Activated T-helper 1 cell treated with anti-CD3 and anti-CD28 coated beads, Interleukin-12 subunit alpha, Interleukin-12 subunit beta, Interleukin-2, Interleukin-4 antibody, amounts not matched to agents 30 ng/mL and 10 ng/mL and 1 ng/mL, durations not matched to agents 14 hours and 24 hours and 36 hours (primary cell): ENCODE measurements at regions not wholly inside any gene's neighbourhood (a gene's known extent, or its start where the extent isn't known, plus 50 kb on each side); places are given as distances from the start of the nearest gene placed in this dataset.

Experiments
- DNase-seq: peaks from one replicate; pipeline ENCODE4 v3.0.0; 2021; ENCODE audit warnings: low spot score
- H3K27ac Mint-ChIP-seq: one replicate; pipeline ENCODE4 v1.8.0; 2021; ENCODE audit warnings: mild to moderate bottlenecking, mixed read lengths
- H3K27me3 Mint-ChIP-seq: one replicate; pipeline ENCODE4 v1.8.0; 2022; ENCODE audit warnings: mild to moderate bottlenecking, moderate library complexity, mixed read lengths; ENCODE audit not compliant: insufficient read depth
- H3K36me3 Mint-ChIP-seq: one replicate; pipeline ENCODE4 v1.8.0; 2021; ENCODE audit warnings: low read depth, mixed read lengths
- H3K4me1 Mint-ChIP-seq: one replicate; pipeline ENCODE4 v1.8.0; 2021; ENCODE audit warnings: low read depth, mixed read lengths
- H3K4me3 Mint-ChIP-seq: one replicate; pipeline ENCODE4 v1.8.0; 2021; ENCODE audit warnings: mild to moderate bottlenecking, moderate library complexity, mixed read lengths
- H3K9me3 Mint-ChIP-seq: one replicate; pipeline ENCODE4 v1.8.0; 2021; ENCODE audit warnings: mixed read lengths
- intact Hi-C: fragments of 100-400 bp; cut with micrococcal nuclease; formaldehyde crosslinking; loops from one replicate; pipeline ENCODE4 v1.15.1; 2024

DNA sequence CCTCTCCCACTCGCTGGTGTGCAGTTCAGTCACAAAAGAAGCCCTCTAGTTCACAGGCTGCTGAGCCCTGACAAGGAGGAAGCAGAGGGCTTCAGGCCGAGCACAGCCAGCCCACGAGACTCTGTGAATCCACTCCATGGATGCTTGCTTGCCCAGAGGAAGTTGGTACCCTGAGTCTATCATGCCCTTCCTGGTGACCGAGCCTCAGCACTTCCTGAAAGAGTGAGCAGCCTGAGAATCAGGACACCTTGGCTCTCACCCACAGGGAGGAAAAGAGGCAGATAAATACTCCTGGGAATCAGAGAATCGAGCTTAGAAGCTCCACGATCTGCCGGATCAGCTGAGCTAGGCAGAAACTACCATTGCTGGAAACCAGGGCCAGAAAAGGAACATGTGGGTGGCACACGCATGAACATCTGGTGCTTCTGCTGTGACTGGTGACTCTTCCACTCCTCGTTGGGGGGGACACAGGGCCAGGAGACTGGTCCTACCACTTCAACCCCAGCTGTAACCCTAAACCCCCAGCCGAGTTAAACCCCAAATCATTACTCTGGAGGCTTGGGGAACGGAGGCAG lies 376.3 kb upstream of the CAMK1G start:
- no peak overlapping the region for H3K27ac Mint-ChIP-seq
- intact Hi-C loops, result no loop called here
- no peaks in the 10 kb centered on the region for H3K4me1 Mint-ChIP-seq
- no peaks in the 10 kb centered on the region for H3K36me3 Mint-ChIP-seq
- H3K4me3 Mint-ChIP-seq, result no peak overlapping the region
- peaks cover 50% of the 10 kb centered on the region for H3K27me3 Mint-ChIP-seq
- no peaks in the 10 kb centered on the region for H3K9me3 Mint-ChIP-seq
- DNase-seq, result no peak

DNA sequence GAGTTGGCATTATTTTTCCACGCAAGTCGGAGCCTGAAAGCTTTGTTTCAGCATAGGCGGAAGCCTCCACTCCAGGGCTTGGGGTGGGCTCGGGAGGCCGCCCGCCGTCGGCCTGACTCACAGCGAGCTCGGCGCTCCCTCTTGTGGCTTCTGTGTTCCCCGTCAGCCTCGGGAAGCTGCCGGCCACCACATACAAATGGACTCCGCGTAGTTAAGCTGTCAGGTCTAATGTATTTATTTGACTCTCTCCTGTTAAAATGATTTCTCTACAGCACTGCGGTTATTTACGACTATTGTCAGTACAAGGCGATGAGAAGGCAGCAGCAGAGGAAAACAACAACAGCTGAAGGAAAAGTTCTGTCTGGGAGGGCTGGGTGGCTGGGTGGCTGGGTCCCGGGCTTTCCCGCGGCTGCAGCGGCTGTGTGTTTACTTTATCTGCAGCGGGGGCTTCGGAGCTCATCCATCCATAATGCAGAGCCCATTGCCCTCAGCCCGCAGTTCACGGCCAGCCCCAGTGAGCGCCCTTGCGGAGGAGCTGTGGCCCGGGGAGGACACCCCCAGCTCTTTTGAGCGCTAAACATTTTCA lies 375.7 kb upstream of the CAMK1G start:
- H3K4me3 Mint-ChIP-seq, result no peak overlapping the region
- H3K36me3 Mint-ChIP-seq, result no peaks in the 10 kb centered on the region
- H3K27ac Mint-ChIP-seq, result no peak overlapping the region
- DNase-seq, result no peak
- intact Hi-C loops, result no loop called here
- H3K4me1 Mint-ChIP-seq, result no peaks in the 10 kb centered on the region
- no peaks in the 10 kb centered on the region for H3K9me3 Mint-ChIP-seq
- peaks cover 52% of the 10 kb centered on the region for H3K27me3 Mint-ChIP-seq

DNA sequence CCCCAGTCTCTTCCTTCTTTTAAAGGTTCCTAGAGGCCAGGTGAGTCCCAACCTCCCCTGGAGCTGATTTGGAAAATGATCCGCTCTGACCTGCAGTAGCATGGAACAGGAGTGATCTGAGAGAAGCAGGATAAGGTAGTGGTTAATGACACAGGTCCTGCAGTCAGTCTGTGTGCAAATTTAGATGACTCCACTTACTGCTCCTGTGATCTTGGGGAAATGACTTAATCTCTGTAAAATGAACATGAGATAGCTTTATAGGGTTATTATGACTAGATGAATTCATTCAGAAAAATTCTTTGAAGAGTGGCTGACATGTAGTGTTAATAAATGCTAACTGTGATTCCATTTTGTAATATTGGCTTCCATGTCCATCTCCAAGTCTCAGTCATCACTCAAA lies 374.9 kb upstream of the CAMK1G start:
- H3K27ac Mint-ChIP-seq, result no peak overlapping the region
- peaks cover 53% of the 10 kb centered on the region for H3K27me3 Mint-ChIP-seq
- intact Hi-C loops, result no loop called here
- DNase-seq, result no peak
- H3K9me3 Mint-ChIP-seq, result no peaks in the 10 kb centered on the region
- no peaks in the 10 kb centered on the region for H3K36me3 Mint-ChIP-seq
- no peaks in the 10 kb centered on the region for H3K4me1 Mint-ChIP-seq
- no peak overlapping the region for H3K4me3 Mint-ChIP-seq

DNA sequence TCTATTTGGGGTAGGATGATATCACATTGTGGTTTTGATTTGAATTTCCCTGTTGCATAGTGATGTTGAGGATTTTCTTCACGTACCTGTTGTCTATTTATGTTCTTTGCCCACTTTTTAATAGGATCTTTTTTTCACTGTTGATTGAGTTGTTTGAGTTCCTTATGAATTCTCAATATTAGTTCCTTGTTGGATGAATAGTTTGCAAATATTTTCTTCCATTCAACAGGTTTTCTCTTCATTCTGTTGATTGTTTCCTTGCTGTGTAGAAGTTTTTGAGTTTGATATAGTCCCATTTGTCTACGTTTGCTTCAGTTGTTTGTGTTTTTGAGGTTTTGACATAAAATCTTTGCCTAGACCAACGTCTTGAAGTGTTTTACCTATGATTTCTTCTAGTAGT lies 369.5 kb upstream of the CAMK1G start:
- Mint-ChIP-seq H3K27ac (no peak overlapping the region), H3K4me1 (no peaks in the 10 kb centered on the region), H3K4me3 (no peak overlapping the region), H3K27me3 (peaks cover 27% of the 10 kb centered on the region), H3K36me3 (no peaks in the 10 kb centered on the region), H3K9me3 (no peaks in the 10 kb centered on the region)
- no peak for DNase-seq
- intact Hi-C loops, result no loop called here

DNA sequence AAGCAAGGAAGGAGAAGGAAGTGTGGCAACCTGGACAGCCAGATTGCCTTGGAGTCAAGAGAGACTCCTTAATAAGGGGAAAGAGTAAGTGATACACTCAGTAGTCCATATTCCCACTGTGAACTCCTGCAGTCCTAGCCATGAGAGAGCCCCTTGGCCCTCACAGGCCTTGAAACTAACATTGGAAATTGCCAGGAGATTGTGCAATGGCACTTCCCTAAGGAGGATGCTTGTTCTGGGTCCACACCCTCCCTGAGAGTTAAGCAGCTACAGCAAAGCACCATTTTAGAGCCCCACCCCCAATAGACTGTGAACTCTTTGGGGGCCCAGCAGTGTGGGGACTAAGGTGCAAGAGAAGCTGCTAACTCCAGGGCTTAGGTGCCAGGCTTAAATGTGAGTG lies 367.7 kb upstream of the CAMK1G start:
- Mint-ChIP-seq H3K4me1 (no peaks in the 10 kb centered on the region), H3K36me3 (no peaks in the 10 kb centered on the region)

DNA sequence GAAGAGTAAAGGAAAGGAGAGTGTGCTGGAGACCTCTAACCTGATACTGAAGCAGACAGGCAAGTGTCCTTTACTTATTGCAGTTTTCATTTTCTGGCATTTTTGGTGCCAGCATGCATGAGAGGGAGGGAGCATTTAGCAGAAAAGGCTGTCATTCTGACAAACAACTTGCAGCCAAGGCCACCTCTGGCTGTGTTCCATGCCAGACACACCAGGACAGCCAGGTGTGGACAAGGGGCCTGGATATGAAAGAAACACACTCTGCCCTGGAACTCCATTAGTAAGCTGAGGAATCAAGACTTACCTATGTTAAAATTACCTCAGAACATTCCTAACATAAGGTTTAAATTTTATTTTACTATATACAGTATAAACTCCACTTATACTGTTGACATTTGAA lies 365.4 kb upstream of the CAMK1G start:
- Mint-ChIP-seq H3K27ac (no peak overlapping the region), H3K4me3 (no peak overlapping the region), H3K9me3 (no peaks in the 10 kb centered on the region), H3K36me3 (no peaks in the 10 kb centered on the region), H3K4me1 (no peaks in the 10 kb centered on the region), H3K27me3 (peaks cover 5% of the 10 kb centered on the region)
- intact Hi-C loops, result no loop called here
- DNase-seq, result no peak

More for the DNA sequence above, 367.7 kb upstream of the CAMK1G start:
- Mint-ChIP-seq H3K4me3 (no peak overlapping the region), H3K9me3 (no peaks in the 10 kb centered on the region), H3K27ac (no peak overlapping the region), H3K27me3 (peaks cover 18% of the 10 kb centered on the region)
- intact Hi-C loops, result no loop called here
- no peak for DNase-seq

DNA sequence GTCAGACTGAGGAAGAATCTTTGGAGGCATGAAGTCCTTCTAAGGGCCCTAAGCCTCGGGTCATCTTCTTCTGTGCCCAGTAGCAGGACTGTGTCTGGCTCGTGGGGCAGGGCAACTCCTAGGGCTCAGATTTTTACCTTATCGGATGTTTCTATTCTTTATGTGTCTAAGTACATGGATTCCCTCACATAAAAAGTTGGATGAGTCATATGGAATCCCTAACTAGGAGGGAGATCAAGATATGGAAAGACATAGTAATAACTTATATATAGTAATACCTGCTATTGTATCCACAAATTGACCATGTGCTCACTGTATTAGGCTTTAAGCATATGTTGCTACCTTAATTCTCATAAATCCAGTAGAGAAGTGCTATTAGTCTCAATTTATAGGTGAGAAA lies 364.5 kb upstream of the CAMK1G start:
- no peak for DNase-seq
- Mint-ChIP-seq H3K27me3 (peaks cover 5% of the 10 kb centered on the region), H3K4me3 (no peak overlapping the region), H3K27ac (no peak overlapping the region), H3K9me3 (no peaks in the 10 kb centered on the region), H3K4me1 (no peaks in the 10 kb centered on the region), H3K36me3 (no peaks in the 10 kb centered on the region)
- intact Hi-C loops, result no loop called here

DNA sequence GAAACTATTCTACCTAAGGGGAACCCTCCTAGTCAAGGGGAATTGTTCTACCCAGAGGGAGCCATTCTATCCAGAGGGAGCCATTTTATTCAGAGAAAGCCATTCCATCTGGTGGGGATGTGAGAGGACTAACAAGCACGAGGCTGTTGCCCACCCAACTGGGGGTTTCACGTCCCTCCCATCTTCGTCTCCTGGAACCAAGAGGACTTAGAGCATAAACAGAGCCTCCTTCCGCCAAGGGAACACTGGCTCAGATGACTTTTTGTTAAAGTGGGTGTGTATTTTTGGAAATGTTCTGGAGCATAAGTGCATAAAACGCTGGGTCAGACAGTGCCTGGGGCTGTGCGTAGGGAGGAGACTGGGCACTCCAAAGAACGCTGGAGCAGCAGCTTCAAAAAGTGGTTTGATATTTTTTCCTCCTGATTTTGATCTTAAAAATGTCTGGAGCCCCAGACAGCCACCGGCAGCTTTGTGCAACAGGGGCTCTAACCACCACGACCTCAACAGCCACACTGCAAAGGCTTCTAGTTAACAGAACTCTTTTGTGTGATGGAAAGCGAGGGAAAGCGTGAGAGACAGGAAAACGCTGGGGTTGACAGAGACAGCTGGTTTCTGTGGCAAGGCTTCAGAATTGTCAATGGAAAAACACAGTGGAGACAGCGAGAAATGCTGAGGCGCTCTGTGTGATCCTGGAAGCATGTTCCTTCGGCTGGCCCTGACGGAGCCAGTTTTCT lies 363.6 kb upstream of the CAMK1G start:
- no peaks in the 10 kb centered on the region for H3K36me3 Mint-ChIP-seq
- no peak overlapping the region for H3K27ac Mint-ChIP-seq
- H3K9me3 Mint-ChIP-seq, result no peaks in the 10 kb centered on the region
- no peak for DNase-seq
- intact Hi-C loops, result no loop called here
- no peak overlapping the region for H3K4me3 Mint-ChIP-seq
- H3K27me3 Mint-ChIP-seq, result peaks cover 2% of the 10 kb centered on the region
- H3K4me1 Mint-ChIP-seq, result no peaks in the 10 kb centered on the region

DNA sequence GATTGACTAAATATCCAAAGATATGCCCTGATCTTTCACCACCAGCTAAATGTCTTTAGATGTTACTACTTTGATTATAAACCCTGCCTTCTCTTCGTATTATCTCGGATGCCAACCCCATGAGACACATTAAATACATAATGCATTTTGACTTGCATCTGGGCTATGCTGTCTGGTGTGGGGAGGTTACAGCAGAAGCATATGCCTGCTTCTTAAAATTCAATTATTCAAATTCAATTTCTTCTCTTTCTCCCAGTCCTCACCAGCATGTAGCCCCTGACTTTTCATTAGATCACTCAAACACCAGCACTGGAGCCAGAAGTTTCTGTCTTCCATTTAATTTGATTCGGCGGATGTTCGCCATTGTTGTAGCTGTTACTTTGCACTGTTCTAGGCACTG lies 360.7 kb upstream of the CAMK1G start:
- Mint-ChIP-seq H3K4me3 (no peak overlapping the region), H3K36me3 (no peaks in the 10 kb centered on the region), H3K4me1 (no peaks in the 10 kb centered on the region), H3K27ac (no peak overlapping the region), H3K27me3 (peaks cover 6% of the 10 kb centered on the region), H3K9me3 (no peaks in the 10 kb centered on the region)
- DNase-seq, result no peak
- intact Hi-C loops, result no loop called here

DNA sequence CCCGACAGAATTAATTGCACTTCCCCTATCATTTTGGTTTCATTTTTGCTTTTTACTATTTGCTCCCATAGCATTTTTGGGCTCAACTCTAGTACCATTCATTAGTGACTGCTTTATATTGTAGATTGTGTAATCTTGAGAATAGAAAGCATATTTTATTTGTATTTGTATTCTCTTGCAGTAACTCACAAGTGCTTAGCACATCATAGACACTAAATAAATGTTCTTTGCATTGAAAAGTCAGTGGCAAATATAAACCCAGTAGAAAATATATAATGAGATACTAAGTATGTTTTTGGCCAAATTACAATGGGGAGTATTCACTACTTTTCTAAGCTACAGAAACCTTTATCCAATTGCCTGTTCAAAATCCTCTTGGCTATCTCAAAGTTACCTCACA lies 359.7 kb upstream of the CAMK1G start:
- H3K9me3 Mint-ChIP-seq, result no peaks in the 10 kb centered on the region
- no peaks in the 10 kb centered on the region for H3K4me1 Mint-ChIP-seq
- H3K36me3 Mint-ChIP-seq, result no peaks in the 10 kb centered on the region
- intact Hi-C loops, result no loop called here
- no peak overlapping the region for H3K4me3 Mint-ChIP-seq
- no peak overlapping the region for H3K27ac Mint-ChIP-seq
- no peak for DNase-seq
- H3K27me3 Mint-ChIP-seq, result peaks cover 7% of the 10 kb centered on the region

DNA sequence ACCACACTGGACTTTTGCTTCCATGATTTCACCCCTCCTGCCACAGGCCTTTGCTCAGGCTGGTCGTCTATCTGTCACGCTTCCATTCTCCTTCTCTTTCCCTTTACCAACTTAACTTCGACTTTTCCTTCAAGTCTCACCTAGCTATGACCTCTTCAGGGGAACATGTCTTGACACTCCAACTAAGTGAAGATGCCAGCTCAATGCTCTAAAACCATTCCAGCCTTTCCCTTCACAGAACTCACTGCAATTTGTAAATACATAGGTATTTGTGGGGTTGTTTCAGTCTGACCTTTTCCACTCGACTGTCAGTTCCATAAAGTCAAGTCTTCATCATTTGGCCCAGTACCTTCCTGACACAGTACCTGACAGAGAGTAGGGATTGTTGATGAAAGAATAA lies 358.6 kb upstream of the CAMK1G start:
- Mint-ChIP-seq H3K27me3 (peaks cover 7% of the 10 kb centered on the region), H3K4me3 (no peak overlapping the region), H3K27ac (no peak overlapping the region), H3K9me3 (no peaks in the 10 kb centered on the region), H3K36me3 (no peaks in the 10 kb centered on the region), H3K4me1 (no peaks in the 10 kb centered on the region)
- intact Hi-C loops, result no loop called here
- no peak for DNase-seq

DNA sequence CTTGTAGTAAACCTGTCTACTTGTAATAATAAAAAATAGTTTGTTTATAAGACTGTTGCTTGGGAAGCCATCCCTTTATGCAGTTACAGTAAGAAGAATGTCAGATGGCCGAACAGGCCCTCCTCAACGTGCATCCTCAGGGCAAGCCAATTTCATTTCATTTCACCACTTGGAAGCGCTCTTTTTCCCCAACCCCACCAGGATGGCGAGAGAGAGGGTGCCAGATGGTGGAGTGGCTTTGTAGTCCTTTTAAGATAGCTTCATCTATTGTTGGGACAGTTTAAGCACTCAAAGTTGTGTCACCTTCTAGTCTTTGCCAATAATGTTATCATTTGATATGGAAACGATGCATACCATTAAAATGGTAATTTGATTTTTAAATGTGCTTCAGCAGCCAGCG lies 356.3 kb upstream of the CAMK1G start:
- no peaks in the 10 kb centered on the region for H3K4me1 Mint-ChIP-seq
- peaks cover 3% of the 10 kb centered on the region for H3K9me3 Mint-ChIP-seq
- H3K4me3 Mint-ChIP-seq, result no peak overlapping the region
- intact Hi-C loops, result no loop called here
- H3K27me3 Mint-ChIP-seq, result peaks cover 5% of the 10 kb centered on the region
- H3K27ac Mint-ChIP-seq, result no peak overlapping the region
- H3K36me3 Mint-ChIP-seq, result no peaks in the 10 kb centered on the region
- DNase-seq, result no peak

DNA sequence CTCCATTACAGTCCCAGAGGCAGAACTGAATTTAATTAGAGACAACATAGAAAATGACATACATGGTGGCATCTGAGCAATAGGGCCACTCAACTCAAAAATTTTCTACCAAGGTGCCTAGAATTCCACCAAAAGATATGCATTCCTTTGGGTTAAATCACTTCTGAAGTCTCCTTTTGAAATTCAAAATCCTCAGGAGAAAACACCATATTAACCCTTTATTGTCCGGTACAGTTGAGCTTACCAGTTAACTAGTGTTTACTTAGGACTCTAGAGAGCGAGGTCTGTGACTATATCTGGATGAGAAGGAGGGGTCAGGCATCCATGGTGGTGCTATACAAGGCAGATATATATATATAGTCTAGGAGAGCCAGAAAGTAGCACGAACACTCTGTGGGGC lies 355.6 kb upstream of the CAMK1G start:
- H3K9me3 Mint-ChIP-seq, result peaks cover 3% of the 10 kb centered on the region
- no peak for DNase-seq
- intact Hi-C loops, result no loop called here
- H3K4me1 Mint-ChIP-seq, result no peaks in the 10 kb centered on the region
- peaks cover 5% of the 10 kb centered on the region for H3K27me3 Mint-ChIP-seq
- no peak overlapping the region for H3K4me3 Mint-ChIP-seq
- H3K36me3 Mint-ChIP-seq, result no peaks in the 10 kb centered on the region
- no peak overlapping the region for H3K27ac Mint-ChIP-seq
